H1 (cell line): ENCODE measurements at regions not wholly inside any gene's neighbourhood (a gene's known extent, or its start where the extent isn't known, plus 50 kb on each side); places are given as distances from the start of the nearest gene placed in this dataset.
"Not testable (repeated sequence)": the region's sequence is repeated elsewhere in the genome, so short reads cannot be mapped to it uniquely, and the experiment has no call there.

ENCODE experiments used
- CREB1 ChIP-seq: IDR thresholded peaks from 2 replicates; pipeline ENCODE4 v1.6.1; 2012; ENCODE audit warnings: inconsistent platforms
- EZH2 ChIP-seq: fragments of 200-600 bp; sonication (generic); IDR thresholded peaks from 2 replicates; pipeline ENCODE4 v1.7.1; 2012; ENCODE audit warnings: low read depth, mild to moderate bottlenecking, moderate library complexity, low read length, inconsistent platforms; ENCODE audit not compliant: severe bottlenecking
- PHF8 ChIP-seq: fragments of 200-600 bp; sonication (generic); conservative IDR thresholded peaks from 2 replicates; pipeline ENCODE4 v1.7.1; 2012; ENCODE audit warnings: low read depth, mild to moderate bottlenecking, inconsistent platforms, low read length, moderate library complexity
- POLR2A ChIP-seq, 2 experiments: IDR thresholded peaks; 1 replicate in 1 of 2; 2 replicates in 1 of 2; pipeline ENCODE4 v1.6.1; 2011; ENCODE audit warnings: low read depth in 2 of 2, low read length in 2 of 2, mild to moderate bottlenecking in 2 of 2; ENCODE audit errors: control extremely low read depth in 1 of 2
- POLR2AphosphoS5 ChIP-seq: IDR thresholded peaks from 2 replicates; pipeline ENCODE4 v1.6.1; 2011; ENCODE audit warnings: low read depth, low read length
- RFX5 ChIP-seq: IDR thresholded peaks from 2 replicates; pipeline ENCODE4 v1.6.1; 2011; ENCODE audit warnings: low read depth, low read length, improper control_type of control experiment, borderline replicate concordance
- TAF1 ChIP-seq: IDR thresholded peaks from 2 replicates; pipeline ENCODE4 v1.6.1; 2011; ENCODE audit warnings: mild to moderate bottlenecking, low read depth, low read length
- TCF12 ChIP-seq: IDR thresholded peaks from 2 replicates; pipeline ENCODE4 v1.6.1; 2011; ENCODE audit warnings: low read depth, mild to moderate bottlenecking, low read length
- ZNF274 ChIP-seq: IDR thresholded peaks from 2 replicates; pipeline ENCODE4 v1.7.0; 2012; ENCODE audit warnings: low read length, borderline replicate concordance; ENCODE audit errors: extremely low read depth
- TF ChIP-seq, protein P1 (sequence below), 3 experiments: IDR thresholded peaks; 1 replicate in 2 of 3; 2 replicates in 1 of 3; pipeline versions ENCODE4 v1.5.1 to v1.6.1; 2011; ENCODE audit warnings: low read length in 3 of 3, mild to moderate bottlenecking in 3 of 3, inconsistent platforms in 2 of 3, low read depth in 1 of 3, moderate library complexity in 1 of 3; ENCODE audit not compliant: insufficient read depth in 1 of 3; ENCODE audit errors: control extremely low read depth in 1 of 3
- TF ChIP-seq, protein P2 (sequence below): IDR thresholded peaks from 2 replicates; pipeline ENCODE4 v1.6.1; 2011; ENCODE audit warnings: low read length, improper control_type of control experiment

DNA sequence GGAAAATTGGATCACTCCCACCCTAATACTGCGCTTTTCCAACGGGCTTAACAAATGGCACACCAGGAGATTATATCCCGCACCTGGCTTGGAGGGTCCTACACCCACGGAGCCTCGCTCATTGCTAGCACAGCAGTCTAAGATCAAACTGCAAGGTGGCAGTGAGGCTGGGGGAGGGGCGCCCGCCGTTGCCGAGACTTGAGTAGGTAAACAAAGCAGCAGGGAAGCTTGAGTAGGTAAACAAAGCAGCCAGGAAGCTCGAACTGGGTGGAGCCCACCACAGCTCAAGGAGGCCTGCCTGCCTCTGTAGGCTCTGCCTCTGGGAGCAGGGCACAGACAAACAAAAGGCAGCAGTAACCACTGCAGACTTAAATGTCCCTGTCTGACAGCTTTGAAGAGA, 59.8 kb upstream of the PKP2 start:
- TF ChIP-seq, protein P1, sequence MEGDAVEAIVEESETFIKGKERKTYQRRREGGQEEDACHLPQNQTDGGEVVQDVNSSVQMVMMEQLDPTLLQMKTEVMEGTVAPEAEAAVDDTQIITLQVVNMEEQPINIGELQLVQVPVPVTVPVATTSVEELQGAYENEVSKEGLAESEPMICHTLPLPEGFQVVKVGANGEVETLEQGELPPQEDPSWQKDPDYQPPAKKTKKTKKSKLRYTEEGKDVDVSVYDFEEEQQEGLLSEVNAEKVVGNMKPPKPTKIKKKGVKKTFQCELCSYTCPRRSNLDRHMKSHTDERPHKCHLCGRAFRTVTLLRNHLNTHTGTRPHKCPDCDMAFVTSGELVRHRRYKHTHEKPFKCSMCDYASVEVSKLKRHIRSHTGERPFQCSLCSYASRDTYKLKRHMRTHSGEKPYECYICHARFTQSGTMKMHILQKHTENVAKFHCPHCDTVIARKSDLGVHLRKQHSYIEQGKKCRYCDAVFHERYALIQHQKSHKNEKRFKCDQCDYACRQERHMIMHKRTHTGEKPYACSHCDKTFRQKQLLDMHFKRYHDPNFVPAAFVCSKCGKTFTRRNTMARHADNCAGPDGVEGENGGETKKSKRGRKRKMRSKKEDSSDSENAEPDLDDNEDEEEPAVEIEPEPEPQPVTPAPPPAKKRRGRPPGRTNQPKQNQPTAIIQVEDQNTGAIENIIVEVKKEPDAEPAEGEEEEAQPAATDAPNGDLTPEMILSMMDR (IDR thresholded peaks at IDR 0.05; ENCODE audit: control extremely low read depth in 1 of 3, insufficient read depth in 1 of 3, low read depth in 1 of 3, low read length in 3 of 3) = not testable (repeated sequence)
- not testable (repeated sequence) for TF ChIP-seq TCF12; ZNF274; POLR2AphosphoS5; CREB1; RFX5; TAF1; EZH2; POLR2A (IDR thresholded peaks at IDR 0.05; ENCODE audit: control extremely low read depth in 1 of 2, low read depth in 2 of 2, low read length in 2 of 2); PHF8
- TF ChIP-seq, protein P2, sequence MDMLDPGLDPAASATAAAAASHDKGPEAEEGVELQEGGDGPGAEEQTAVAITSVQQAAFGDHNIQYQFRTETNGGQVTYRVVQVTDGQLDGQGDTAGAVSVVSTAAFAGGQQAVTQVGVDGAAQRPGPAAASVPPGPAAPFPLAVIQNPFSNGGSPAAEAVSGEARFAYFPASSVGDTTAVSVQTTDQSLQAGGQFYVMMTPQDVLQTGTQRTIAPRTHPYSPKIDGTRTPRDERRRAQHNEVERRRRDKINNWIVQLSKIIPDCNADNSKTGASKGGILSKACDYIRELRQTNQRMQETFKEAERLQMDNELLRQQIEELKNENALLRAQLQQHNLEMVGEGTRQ = not testable (repeated sequence)
